ENCODE measurements at regions not wholly inside any gene's neighbourhood (a gene's known extent, or its start where the extent isn't known, plus 50 kb on each side); places are given as distances from the start of the nearest gene placed in this dataset.
"Not testable (repeated sequence)": the region's sequence is repeated elsewhere in the genome, so short reads cannot be mapped to it uniquely, and the experiment has no call there.

- H3K4me3 ChIP-seq (ENCODE audit: low read length); H3K36me3 ChIP-seq (ENCODE audit: control insufficient read depth, insufficient read depth, low read length); H3K27ac ChIP-seq (ENCODE audit: low read length); DNase-seq; H3K4me1 ChIP-seq (ENCODE audit: control insufficient read depth, insufficient read depth, low read length); H3K9me3 ChIP-seq (replicated peaks; ENCODE audit: control insufficient read depth, low read depth, low read length); H3K27me3 ChIP-seq (ENCODE audit: control insufficient read depth, insufficient read depth, low read length): not testable (repeated sequence)
- WGBS (ENCODE audit: insufficient coverage), result 91% methylated on average over 1 of the region's 3 CpGs
These were observed 162.0 kb downstream of the MID1IP1 start for GRCh38 chrX:38963244-38963643.

GRCh38 chrX:38965888-38966287, 164.6 kb downstream of the MID1IP1 start:
- H3K9me3 ChIP-seq (replicated peaks; ENCODE audit: control insufficient read depth, low read depth, low read length), result peaks cover 3% of the 10 kb centered on the region
- H3K4me3 ChIP-seq (ENCODE audit: low read length), result no peak overlapping the region
- WGBS (ENCODE audit: insufficient coverage), result 49% methylated on average over 5 of the region's 6 CpGs

GRCh38 chrX:38968344-38969216, 167.3 kb downstream of the MID1IP1 start:
- Histone ChIP-seq H3K27ac (ENCODE audit: low read length) (peak overlapping the region; percentile 17), H3K36me3 (ENCODE audit: control insufficient read depth, insufficient read depth, low read length) (no peaks in the 10 kb centered on the region), H3K27me3 (ENCODE audit: control insufficient read depth, insufficient read depth, low read length) (peaks cover 14% of the 10 kb centered on the region), H3K4me3 (ENCODE audit: low read length) (no peak overlapping the region), H3K9me3 (replicated peaks; ENCODE audit: control insufficient read depth, low read depth, low read length) (no peaks in the 10 kb centered on the region), H3K4me1 (ENCODE audit: control insufficient read depth, insufficient read depth, low read length) (peaks cover 2% of the 10 kb centered on the region)
- DNase-seq, result peak; percentile 74
- WGBS (ENCODE audit: insufficient coverage), result 53% methylated on average over 2 of the region's 3 CpGs

More at GRCh38 chrX:38965888-38966287, 164.6 kb downstream of the MID1IP1 start:
- H3K27ac ChIP-seq (ENCODE audit: low read length), result no peak overlapping the region
- peaks cover 2% of the 10 kb centered on the region for H3K4me1 ChIP-seq (ENCODE audit: control insufficient read depth, insufficient read depth, low read length)
- DNase-seq, result no peak
- no peaks in the 10 kb centered on the region for H3K36me3 ChIP-seq (ENCODE audit: control insufficient read depth, insufficient read depth, low read length)
- peaks cover 6% of the 10 kb centered on the region for H3K27me3 ChIP-seq (ENCODE audit: control insufficient read depth, insufficient read depth, low read length)

GRCh38 chrX:38970074-38970473, 168.8 kb downstream of the MID1IP1 start:
- peaks cover 20% of the 10 kb centered on the region for H3K27me3 ChIP-seq (ENCODE audit: control insufficient read depth, insufficient read depth, low read length)
- DNase-seq, result no peak

GRCh38 chrX:38970845-38971244, 169.6 kb downstream of the MID1IP1 start:
- WGBS (ENCODE audit: insufficient coverage), result 51% methylated on average over 2 of the region's 3 CpGs
- H3K27ac ChIP-seq (ENCODE audit: low read length), result no peak overlapping the region
- no peaks in the 10 kb centered on the region for H3K36me3 ChIP-seq (ENCODE audit: control insufficient read depth, insufficient read depth, low read length)
- no peaks in the 10 kb centered on the region for H3K9me3 ChIP-seq (replicated peaks; ENCODE audit: control insufficient read depth, low read depth, low read length)
- H3K4me1 ChIP-seq (ENCODE audit: control insufficient read depth, insufficient read depth, low read length), result peaks cover 2% of the 10 kb centered on the region
- peaks cover 18% of the 10 kb centered on the region for H3K27me3 ChIP-seq (ENCODE audit: control insufficient read depth, insufficient read depth, low read length)
- no peak overlapping the region for H3K4me3 ChIP-seq (ENCODE audit: low read length)
- no peak for DNase-seq

More at GRCh38 chrX:38970074-38970473, 168.8 kb downstream of the MID1IP1 start:
- Histone ChIP-seq H3K4me1 (ENCODE audit: control insufficient read depth, insufficient read depth, low read length) (peaks cover 2% of the 10 kb centered on the region), H3K27ac (ENCODE audit: low read length) (no peak overlapping the region), H3K9me3 (replicated peaks; ENCODE audit: control insufficient read depth, low read depth, low read length) (no peaks in the 10 kb centered on the region), H3K36me3 (ENCODE audit: control insufficient read depth, insufficient read depth, low read length) (no peaks in the 10 kb centered on the region), H3K4me3 (ENCODE audit: low read length) (no peak overlapping the region)
- no CpG with 5 or more reads among the region's 1 CpG for WGBS (ENCODE audit: insufficient coverage)

GRCh38 chrX:38973322-38973721, 172.1 kb downstream of the MID1IP1 start:
- H3K27me3 ChIP-seq (ENCODE audit: control insufficient read depth, insufficient read depth, low read length), result peaks cover 14% of the 10 kb centered on the region
- no peaks in the 10 kb centered on the region for H3K9me3 ChIP-seq (replicated peaks; ENCODE audit: control insufficient read depth, low read depth, low read length)
- H3K4me3 ChIP-seq (ENCODE audit: low read length), result no peak overlapping the region
- WGBS (ENCODE audit: insufficient coverage), result 27% methylated on average over 2 of the region's 3 CpGs
- H3K36me3 ChIP-seq (ENCODE audit: control insufficient read depth, insufficient read depth, low read length), result no peaks in the 10 kb centered on the region
- DNase-seq, result peak; percentile 79
- no peak overlapping the region for H3K27ac ChIP-seq (ENCODE audit: low read length)
- H3K4me1 ChIP-seq (ENCODE audit: control insufficient read depth, insufficient read depth, low read length), result peaks cover 2% of the 10 kb centered on the region

GRCh38 chrX:38974542-38974941, 173.3 kb downstream of the MID1IP1 start:
- WGBS (ENCODE audit: insufficient coverage), result 53% methylated on average over 2 of the region's 3 CpGs
- H3K4me1 ChIP-seq (ENCODE audit: control insufficient read depth, insufficient read depth, low read length), result no peaks in the 10 kb centered on the region
- no peak overlapping the region for H3K4me3 ChIP-seq (ENCODE audit: low read length)
- no peak overlapping the region for H3K27ac ChIP-seq (ENCODE audit: low read length)
- peaks cover 20% of the 10 kb centered on the region for H3K27me3 ChIP-seq (ENCODE audit: control insufficient read depth, insufficient read depth, low read length)
- H3K9me3 ChIP-seq (replicated peaks; ENCODE audit: control insufficient read depth, low read depth, low read length), result no peaks in the 10 kb centered on the region
- H3K36me3 ChIP-seq (ENCODE audit: control insufficient read depth, insufficient read depth, low read length), result no peaks in the 10 kb centered on the region
- DNase-seq, result no peak

- Histone ChIP-seq H3K27ac (ENCODE audit: low read length) (no peak overlapping the region), H3K27me3 (ENCODE audit: control insufficient read depth, insufficient read depth, low read length) (peaks cover 24% of the 10 kb centered on the region), H3K4me1 (ENCODE audit: control insufficient read depth, insufficient read depth, low read length) (no peaks in the 10 kb centered on the region), H3K9me3 (replicated peaks; ENCODE audit: control insufficient read depth, low read depth, low read length) (peaks cover 3% of the 10 kb centered on the region), H3K4me3 (ENCODE audit: low read length) (no peak overlapping the region), H3K36me3 (ENCODE audit: control insufficient read depth, insufficient read depth, low read length) (no peaks in the 10 kb centered on the region)
- DNase-seq, result no peak
These were observed 174.2 kb downstream of the MID1IP1 start for GRCh38 chrX:38975368-38975942.

- H3K27me3 ChIP-seq (ENCODE audit: control insufficient read depth, insufficient read depth, low read length), result peaks cover 26% of the 10 kb centered on the region
- DNase-seq, result no peak
- H3K4me3 ChIP-seq (ENCODE audit: low read length), result no peak overlapping the region
- peaks cover 3% of the 10 kb centered on the region for H3K9me3 ChIP-seq (replicated peaks; ENCODE audit: control insufficient read depth, low read depth, low read length)
- no peaks in the 10 kb centered on the region for H3K4me1 ChIP-seq (ENCODE audit: control insufficient read depth, insufficient read depth, low read length)
- 50% methylated on average over 2 of the region's 3 CpGs for WGBS (ENCODE audit: insufficient coverage)
- no peaks in the 10 kb centered on the region for H3K36me3 ChIP-seq (ENCODE audit: control insufficient read depth, insufficient read depth, low read length)
- H3K27ac ChIP-seq (ENCODE audit: low read length), result no peak overlapping the region
These were observed 181.1 kb downstream of the MID1IP1 start for GRCh38 chrX:38982370-38982769.

- peaks cover 3% of the 10 kb centered on the region for H3K9me3 ChIP-seq (replicated peaks; ENCODE audit: control insufficient read depth, low read depth, low read length)
- DNase-seq, result no peak
- H3K4me1 ChIP-seq (ENCODE audit: control insufficient read depth, insufficient read depth, low read length), result no peaks in the 10 kb centered on the region
- WGBS (ENCODE audit: insufficient coverage), result 42% methylated on average over 3 of the region's 3 CpGs
- H3K4me3 ChIP-seq (ENCODE audit: low read length), result no peak overlapping the region
- peaks cover 27% of the 10 kb centered on the region for H3K27me3 ChIP-seq (ENCODE audit: control insufficient read depth, insufficient read depth, low read length)
- no peaks in the 10 kb centered on the region for H3K36me3 ChIP-seq (ENCODE audit: control insufficient read depth, insufficient read depth, low read length)
- H3K27ac ChIP-seq (ENCODE audit: low read length), result no peak overlapping the region
These were observed 181.6 kb downstream of the MID1IP1 start for GRCh38 chrX:38982843-38983242.

Measured in muscle of leg (tissue), 3 donors.